ENCODE measurements at regions not wholly inside any gene's neighbourhood (a gene's known extent, or its start where the extent isn't known, plus 50 kb on each side); places are given as distances from the start of the nearest gene placed in this dataset.

- DNase-seq (ENCODE audit: low spot score), result no peak
- CTCF ChIA-PET, result no interaction called here
Measured at GRCh38 chr3:178005961-178006360, 530.3 kb upstream of the KCNMB2 start.

GRCh38 chr3:178010306-178010705 is 525.9 kb upstream of the KCNMB2 start:
- ATAC-seq (no peak), DNase-seq (ENCODE audit: low spot score) (no peak)
- Mint-ChIP-seq H3K9me3 (no peaks in the 10 kb centered on the region), H3K27me3 (ENCODE audit: low read depth) (no peaks in the 10 kb centered on the region), H3K27ac (no peak overlapping the region), H3K4me3 (no peak overlapping the region), H3K36me3 (peaks cover 2% of the 10 kb centered on the region; the same call in 1 of the 2 replicates), H3K4me1 (no peaks in the 10 kb centered on the region)
- ChIA-PET POLR2A (no interaction called here), CTCF (no interaction called here)
- no peak for TF ChIP-seq CREB1 (CRISPR knock-in tag; IDR thresholded peaks at IDR 0.05)
- no peak for TF ChIP-seq ZNF396 (CRISPR knock-in tag; IDR thresholded peaks at IDR 0.05; ENCODE audit: borderline replicate concordance)
- no peak for TF ChIP-seq ZSCAN18 (CRISPR knock-in tag; IDR thresholded peaks at IDR 0.05)
- TF ChIP-seq GRHL2 (CRISPR knock-in tag; IDR thresholded peaks at IDR 0.05; ENCODE audit: insufficient replicate concordance, severe bottlenecking), result no peak
- no peak for TF ChIP-seq E2F4 (CRISPR knock-in tag; IDR thresholded peaks at IDR 0.05; ENCODE audit: borderline replicate concordance, low read depth)
- no peak for TF ChIP-seq ATF6 (CRISPR knock-in tag; IDR thresholded peaks at IDR 0.05)

More at GRCh38 chr3:178005961-178006360, 530.3 kb upstream of the KCNMB2 start:
- Mint-ChIP-seq H3K27ac (no peak overlapping the region), H3K36me3 (no peaks in the 10 kb centered on the region), H3K27me3 (ENCODE audit: low read depth) (no peaks in the 10 kb centered on the region), H3K9me3 (0 out of 2 replicates have a peak, but pooled peaks cover 3% of the 10 kb centered on the region), H3K4me1 (no peaks in the 10 kb centered on the region), H3K4me3 (no peak overlapping the region)
- ATAC-seq, result no peak
- TF ChIP-seq IRF1 (CRISPR knock-in tag; IDR thresholded peaks at IDR 0.05) (no peak), ZSCAN18 (CRISPR knock-in tag; IDR thresholded peaks at IDR 0.05) (no peak), ZNF416 (CRISPR knock-in tag; IDR thresholded peaks at IDR 0.05) (no peak), ZNF425 (CRISPR knock-in tag; conservative IDR thresholded peaks at IDR 0.05) (no peak), CDX4 (CRISPR knock-in tag; IDR thresholded peaks at IDR 0.05; ENCODE audit: borderline replicate concordance) (no peak), RELA (CRISPR knock-in tag; IDR thresholded peaks at IDR 0.05; ENCODE audit: borderline replicate concordance) (no peak), AR (CRISPR knock-in tag; IDR thresholded peaks at IDR 0.05) (no peak), GABPB1 (CRISPR knock-in tag; IDR thresholded peaks at IDR 0.05) (no peak), ZNF317 (CRISPR knock-in tag; IDR thresholded peaks at IDR 0.05; ENCODE audit: borderline replicate concordance, low read depth) (no peak)
- POLR2A ChIA-PET, result no interaction called here
